HG03457 (cell line): ENCODE measurements at regions not wholly inside any gene's neighbourhood (a gene's known extent, or its start where the extent isn't known, plus 50 kb on each side); places are given as distances from the start of the nearest gene placed in this dataset.
"Not testable (repeated sequence)": the region's sequence is repeated elsewhere in the genome, so short reads cannot be mapped to it uniquely, and the experiment has no call there.

ENCODE experiments used
- ATAC-seq: cut with Tn5 transposase; IDR thresholded peaks from one replicate; pipeline ENCODE4 v1.9.1; 2021; ENCODE audit warnings: moderate number of reproducible peaks; ENCODE audit not compliant: unreplicated experiment

GRCh38 chr6:77089776-77090175 lies 373.5 kb downstream of the HTR1B start:
- no peak for ATAC-seq

GRCh38 chr6:77087794-77088318 lies 375.4 kb downstream of the HTR1B start:
- not testable (repeated sequence) for ATAC-seq

- ATAC-seq = no peak
Measured at GRCh38 chr6:77074037-77074713, 389.1 kb downstream of the HTR1B start.

- no peak for ATAC-seq
Measured at GRCh38 chr6:77073410-77073760, 389.9 kb downstream of the HTR1B start.

GRCh38 chr6:77072694-77073409 lies 390.4 kb downstream of the HTR1B start:
- no peak for ATAC-seq

GRCh38 chr6:77063494-77063893 lies 399.8 kb downstream of the HTR1B start:
- ATAC-seq = no peak

- no peak for ATAC-seq
Measured at GRCh38 chr6:77055711-77056110, 407.6 kb downstream of the HTR1B start.

- ATAC-seq = no peak
Measured at GRCh38 chr6:77040568-77041195, 422.6 kb downstream of the HTR1B start.

GRCh38 chr6:77038807-77039206 lies 424.5 kb downstream of the HTR1B start:
- ATAC-seq = no peak

- ATAC-seq = no peak
Measured at GRCh38 chr6:77037439-77037838, 425.9 kb downstream of the HTR1B start.

GRCh38 chr6:77036400-77036799 lies 426.9 kb downstream of the HTR1B start:
- no peak for ATAC-seq

GRCh38 chr6:77034161-77034560 lies 429.1 kb downstream of the HTR1B start:
- ATAC-seq = no peak

GRCh38 chr6:77030929-77031674 lies 432.2 kb downstream of the HTR1B start:
- ATAC-seq = no peak

- ATAC-seq = no peak
Measured at GRCh38 chr6:77026341-77026740, 436.9 kb downstream of the HTR1B start.

- no peak for ATAC-seq
Measured at GRCh38 chr6:77025736-77026223, 437.5 kb downstream of the HTR1B start.

GRCh38 chr6:77021778-77022177 lies 441.5 kb downstream of the HTR1B start:
- no peak for ATAC-seq

GRCh38 chr6:77021232-77021631 lies 442.1 kb downstream of the HTR1B start:
- ATAC-seq = no peak

GRCh38 chr6:77019081-77019480 lies 444.2 kb downstream of the HTR1B start:
- no peak for ATAC-seq

GRCh38 chr6:77017537-77017936 lies 445.8 kb downstream of the HTR1B start:
- no peak for ATAC-seq

GRCh38 chr6:77015350-77015749 lies 447.9 kb downstream of the HTR1B start:
- no peak for ATAC-seq

- ATAC-seq = no peak
Measured at GRCh38 chr6:77011929-77012545, 451.3 kb downstream of the HTR1B start.
